Smooth muscle cell (in vitro differentiated cells): ENCODE measurements at regions not wholly inside any gene's neighbourhood (a gene's known extent, or its start where the extent isn't known, plus 50 kb on each side); places are given as distances from the start of the nearest gene placed in this dataset.

Experiments used
- DNase-seq: peaks from one replicate; lab custom pipeline; 2025; ENCODE audit not compliant: unreplicated experiment; lab: John Stamatoyannopoulos, UW
- H2AFZ ChIP-seq: fragments of 200-600 bp; sonication (generic); 2 replicates; pipeline ENCODE4 v1.6.0; 2016; ENCODE audit warnings: antibody characterized with exemption, low read depth, mild to moderate bottlenecking
- H3F3A ChIP-seq: fragments of 200-600 bp; sonication (generic); 2 replicates; pipeline ENCODE4 v1.6.0; 2017; ENCODE audit warnings: antibody characterized with exemption, low read depth
- H3K27ac ChIP-seq: fragments of 200-600 bp; sonication (generic); 2 replicates; pipeline ENCODE4 v1.5.1; 2016; ENCODE audit warnings: low read depth, mild to moderate bottlenecking
- H3K27me3 ChIP-seq: fragments of 200-600 bp; sonication (generic); 2 replicates; pipeline ENCODE4 v1.6.1; 2016; ENCODE audit warnings: low read depth, mild to moderate bottlenecking
- H3K36me3 ChIP-seq: fragments of 200-600 bp; sonication (generic); 2 replicates; pipeline ENCODE4 v1.5.1; 2016; ENCODE audit warnings: low read depth
- H3K4me1 ChIP-seq: fragments of 200-600 bp; sonication (generic); 2 replicates; pipeline ENCODE4 v1.5.1; 2016; ENCODE audit warnings: low read depth
- H3K4me2 ChIP-seq: fragments of 200-600 bp; sonication (generic); 2 replicates; pipeline ENCODE4 v1.6.0; 2016; ENCODE audit warnings: mild to moderate bottlenecking
- H3K4me3 ChIP-seq: fragments of 200-600 bp; sonication (generic); 2 replicates; pipeline ENCODE4 v1.5.1; 2016; ENCODE audit warnings: mild to moderate bottlenecking
- H3K79me2 ChIP-seq: fragments of 200-600 bp; sonication (generic); 2 replicates; pipeline ENCODE4 v1.6.0; 2016; ENCODE audit warnings: low read depth, mild to moderate bottlenecking
- H3K9ac ChIP-seq: fragments of 200-600 bp; sonication (generic); 2 replicates; pipeline ENCODE4 v1.6.0; 2016; ENCODE audit warnings: low read depth
- H3K9me3 ChIP-seq: fragments of 200-600 bp; sonication (generic); replicated peaks from 2 replicates; pipeline ENCODE4 v1.5.1; 2016; ENCODE audit warnings: low read depth
- H4K20me1 ChIP-seq: fragments of 200-600 bp; sonication (generic); 2 replicates; pipeline ENCODE4 v1.6.0; 2016; ENCODE audit warnings: low read depth
- CTCF ChIP-seq: fragments of 200-600 bp; sonication (generic); IDR thresholded peaks from 2 replicates; pipeline ENCODE4 v1.5.1; 2017; ENCODE audit warnings: borderline replicate concordance, mild to moderate bottlenecking, antibody characterized with exemption; ENCODE audit not compliant: insufficient read depth, poor library complexity, severe bottlenecking
- WGBS: methylation state at CpG from one replicate; pipeline ENCODE4 v1.1.7; 2016; ENCODE audit warnings: low lambda C conversion rate; 5-methylcytosine and 5-hydroxymethylcytosine counted together

DNA sequence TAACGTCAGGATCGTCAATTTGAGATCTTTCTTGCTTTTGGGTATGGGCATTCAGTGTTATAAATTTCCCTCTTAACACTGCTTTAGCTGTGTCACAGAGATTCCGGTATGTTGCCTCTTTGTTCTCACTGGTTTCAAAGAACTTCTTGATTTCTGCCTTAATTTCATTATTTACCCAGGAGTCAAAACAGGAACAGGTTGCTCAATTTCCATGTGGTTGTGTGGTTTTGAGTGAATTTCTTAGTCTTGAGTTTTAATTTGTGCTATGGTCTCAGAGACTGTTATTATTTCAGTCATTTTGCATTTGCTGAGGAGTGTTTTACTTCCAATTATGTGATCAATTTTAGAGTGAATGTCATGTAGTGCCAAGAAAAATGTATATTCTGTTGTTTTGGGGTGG, 153.1 kb downstream of the PCDH17 start:
- no peaks in the 10 kb centered on the region for H3F3A ChIP-seq
- H3K4me1 ChIP-seq: no peaks in the 10 kb centered on the region
- H3K4me2 ChIP-seq: no peak overlapping the region
- no peak overlapping the region for H2AFZ ChIP-seq
- H4K20me1 ChIP-seq: no peaks in the 10 kb centered on the region
- no peak for TF ChIP-seq CTCF
- H3K4me3 ChIP-seq: no peak overlapping the region
- 95% methylated on average over 3 of the region's 3 CpGs for WGBS
- no peaks in the 10 kb centered on the region for H3K79me2 ChIP-seq
- no peaks in the 10 kb centered on the region for H3K9me3 ChIP-seq
- H3K9ac ChIP-seq: no peak overlapping the region
- no peak for DNase-seq
- H3K27ac ChIP-seq: no peak overlapping the region
- H3K36me3 ChIP-seq: no peaks in the 10 kb centered on the region
- H3K27me3 ChIP-seq: no peaks in the 10 kb centered on the region

DNA sequence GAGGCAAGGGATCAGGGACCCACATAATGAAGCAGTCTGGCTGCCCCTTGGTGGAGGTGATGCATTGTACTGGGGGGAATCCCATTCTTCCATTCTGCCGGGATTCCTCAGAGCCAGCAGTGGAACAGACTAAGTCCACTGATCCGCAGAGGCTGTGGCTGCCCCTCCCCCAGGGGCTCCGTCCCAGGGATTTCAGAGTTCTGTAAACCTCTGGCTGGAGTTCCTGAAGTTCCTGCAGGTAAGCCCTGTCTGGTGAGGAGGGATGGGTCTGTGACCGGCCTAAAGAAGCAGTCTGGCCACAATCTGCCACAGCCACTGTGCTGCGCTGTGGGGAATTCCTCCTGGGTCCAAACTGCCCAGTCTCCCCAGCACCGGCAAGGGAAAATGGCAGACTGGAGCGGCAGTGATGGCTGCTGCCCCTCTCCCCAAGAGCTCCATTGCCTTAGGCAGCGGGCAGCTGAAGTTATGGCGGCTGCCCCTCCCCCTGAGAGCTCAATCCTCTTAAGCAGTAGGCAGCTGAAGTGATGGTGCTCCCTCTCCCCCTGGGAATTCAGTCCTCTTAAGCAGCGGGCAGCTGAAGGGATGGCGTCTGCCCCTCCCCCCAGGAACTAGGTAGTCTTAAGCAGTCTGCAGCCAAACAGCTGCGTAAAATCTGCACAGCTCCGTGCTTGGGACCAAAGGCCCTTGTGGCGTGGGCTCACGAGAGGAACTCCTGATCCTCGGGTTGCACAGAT, 155.7 kb downstream of the PCDH17 start:
- WGBS: 87% methylated on average over 16 of the region's 16 CpGs

GRCh38 chr13:57799624-57800023, 168.1 kb downstream of the PCDH17 start:
- Histone ChIP-seq H2AFZ (no peak overlapping the region), H3K79me2 (no peaks in the 10 kb centered on the region), H4K20me1 (no peaks in the 10 kb centered on the region), H3K4me1 (no peaks in the 10 kb centered on the region), H3K4me3 (no peak overlapping the region), H3K36me3 (no peaks in the 10 kb centered on the region), H3K9ac (no peak overlapping the region), H3K27ac (no peak overlapping the region), H3K4me2 (no peak overlapping the region), H3K9me3 (no peaks in the 10 kb centered on the region), H3F3A (no peaks in the 10 kb centered on the region), H3K27me3 (no peaks in the 10 kb centered on the region)
- no peak for TF ChIP-seq CTCF
- no peak for DNase-seq
- 62% methylated on average over 3 of the region's 3 CpGs for WGBS

More for the DNA sequence above, 155.7 kb downstream of the PCDH17 start:
- Histone ChIP-seq H3K9me3 (no peaks in the 10 kb centered on the region), H4K20me1 (no peaks in the 10 kb centered on the region), H3K9ac (no peak overlapping the region), H3F3A (no peaks in the 10 kb centered on the region), H3K27ac (no peak overlapping the region), H3K36me3 (no peaks in the 10 kb centered on the region), H3K27me3 (no peaks in the 10 kb centered on the region), H3K79me2 (no peaks in the 10 kb centered on the region), H3K4me2 (no peak overlapping the region), H3K4me3 (no peak overlapping the region), H2AFZ (no peak overlapping the region), H3K4me1 (no peaks in the 10 kb centered on the region)
- no peak for TF ChIP-seq CTCF
- no peak for DNase-seq

DNA sequence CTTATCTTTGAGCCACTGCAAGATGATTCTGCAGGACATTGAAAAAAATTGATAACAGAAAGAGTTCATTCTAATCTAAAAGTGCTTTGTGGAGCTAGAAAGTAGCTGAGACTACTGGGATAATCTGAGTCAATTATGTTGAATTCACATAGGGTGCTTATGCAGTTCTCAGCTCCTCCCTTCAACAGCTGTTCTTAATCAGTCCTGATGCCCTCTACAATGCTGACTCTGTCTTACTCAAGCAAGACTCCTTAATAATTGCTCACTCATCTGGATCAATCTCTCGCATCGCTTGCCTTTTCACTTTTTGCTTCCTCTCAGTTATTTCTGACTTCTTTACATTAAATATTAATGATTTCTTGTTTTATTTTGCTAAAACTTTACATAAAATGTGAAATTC, 182.1 kb downstream of the PCDH17 start:
- no peaks in the 10 kb centered on the region for H3K79me2 ChIP-seq
- H3K4me3 ChIP-seq: no peak overlapping the region
- no peak overlapping the region for H3K4me2 ChIP-seq
- whole genome bisulfite sequencing: 69% methylated on average over 2 of the region's 2 CpGs
- H3F3A ChIP-seq: no peaks in the 10 kb centered on the region
- no peaks in the 10 kb centered on the region for H3K27me3 ChIP-seq
- H3K36me3 ChIP-seq: no peaks in the 10 kb centered on the region
- no peaks in the 10 kb centered on the region for H4K20me1 ChIP-seq
- DNase-seq: no peak
- no peak overlapping the region for H3K27ac ChIP-seq
- H3K4me1 ChIP-seq: no peaks in the 10 kb centered on the region
- no peaks in the 10 kb centered on the region for H3K9me3 ChIP-seq
- no peak for TF ChIP-seq CTCF
- no peak overlapping the region for H3K9ac ChIP-seq
- no peak overlapping the region for H2AFZ ChIP-seq
